Mesothelial cell of epicardium (in vitro differentiated cells): ENCODE measurements at regions not wholly inside any gene's neighbourhood (a gene's known extent, or its start where the extent isn't known, plus 50 kb on each side); places are given as distances from the start of the nearest gene placed in this dataset.

Experiments
- DNase-seq, 2 experiments: peaks; one replicate each; pipeline ENCODE4 v3.0.0; 2021; ENCODE audit warnings: low spot score in 2 of 2; ENCODE audit not compliant: unreplicated experiment in 2 of 2
- H3K27ac Mint-ChIP-seq: 2 replicates; pipeline ENCODE4 v1.8.0; 2021; ENCODE audit warnings: mixed read lengths
- H3K27me3 Mint-ChIP-seq: 2 replicates; pipeline ENCODE4 v1.8.0; 2021; ENCODE audit warnings: low read depth, mixed read lengths
- H3K36me3 Mint-ChIP-seq: 2 replicates; pipeline ENCODE4 v1.8.0; 2021; ENCODE audit warnings: mixed read lengths
- H3K4me1 Mint-ChIP-seq: 2 replicates; pipeline ENCODE4 v1.8.0; 2021; ENCODE audit warnings: mixed read lengths
- H3K4me3 Mint-ChIP-seq: 2 replicates; pipeline ENCODE4 v1.8.0; 2021; ENCODE audit warnings: mild to moderate bottlenecking, moderate library complexity, mixed read lengths
- H3K9me3 Mint-ChIP-seq: 2 replicates; pipeline ENCODE4 v1.8.0; 2021; ENCODE audit warnings: mixed read lengths
- CTCF ChIP-seq: fragments of 200-600 bp; sonication (generic); IDR thresholded peaks from one replicate; pipeline ENCODE4 v1.5.0; 2021; ENCODE audit warnings: antibody characterized with exemption; ENCODE audit not compliant: unreplicated experiment

GRCh38 chr1:70916034-70916427, 131.6 kb downstream of the PTGER3 start:
- Mint-ChIP-seq H3K9me3 (peaks cover 19% of the 10 kb centered on the region), H3K36me3 (no peaks in the 10 kb centered on the region), H3K4me3 (no peak overlapping the region), H3K4me1 (no peaks in the 10 kb centered on the region), H3K27ac (no peak overlapping the region), H3K27me3 (no peaks in the 10 kb centered on the region)
- TF ChIP-seq CTCF: no peak
- DNase-seq: no peak

- no peak overlapping the region for H3K27ac Mint-ChIP-seq
- TF ChIP-seq CTCF: no peak
- H3K27me3 Mint-ChIP-seq: no peaks in the 10 kb centered on the region
- peaks cover 42% of the 10 kb centered on the region for H3K9me3 Mint-ChIP-seq
- DNase-seq: no peak
- no peaks in the 10 kb centered on the region for H3K4me1 Mint-ChIP-seq
- H3K36me3 Mint-ChIP-seq: no peaks in the 10 kb centered on the region
- H3K4me3 Mint-ChIP-seq: no peak overlapping the region
Measured at GRCh38 chr1:70919706-70920323, 127.8 kb downstream of the PTGER3 start.
